Activated gamma-delta T cell (primary cell): ENCODE measurements at regions not wholly inside any gene's neighbourhood (a gene's known extent, or its start where the extent isn't known, plus 50 kb on each side); places are given as distances from the start of the nearest gene placed in this dataset.

Experiments
- DNase-seq: peaks from one replicate; lab custom pipeline; 2025; lab: John Stamatoyannopoulos, UW

DNA sequence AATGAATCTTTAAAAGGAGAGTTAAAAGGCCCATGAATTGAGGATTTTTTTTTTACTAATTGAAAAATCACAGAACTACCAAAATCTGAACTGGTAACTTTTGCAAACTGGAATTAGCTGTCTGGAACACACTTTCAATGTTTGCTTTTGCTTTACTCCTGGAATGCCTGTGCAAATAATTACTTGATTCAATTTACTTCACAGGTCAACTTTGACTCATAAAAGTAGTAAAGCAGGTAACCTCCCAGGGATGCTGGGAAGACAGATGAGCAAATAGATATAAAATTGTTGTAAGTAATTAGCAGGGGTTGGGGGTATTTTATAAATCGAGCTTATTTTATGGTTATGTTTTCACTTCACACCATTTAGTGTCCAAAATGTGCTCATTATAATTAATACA, 398.3 kb upstream of the HNRNPA3 start:
- no peak for DNase-seq

DNA sequence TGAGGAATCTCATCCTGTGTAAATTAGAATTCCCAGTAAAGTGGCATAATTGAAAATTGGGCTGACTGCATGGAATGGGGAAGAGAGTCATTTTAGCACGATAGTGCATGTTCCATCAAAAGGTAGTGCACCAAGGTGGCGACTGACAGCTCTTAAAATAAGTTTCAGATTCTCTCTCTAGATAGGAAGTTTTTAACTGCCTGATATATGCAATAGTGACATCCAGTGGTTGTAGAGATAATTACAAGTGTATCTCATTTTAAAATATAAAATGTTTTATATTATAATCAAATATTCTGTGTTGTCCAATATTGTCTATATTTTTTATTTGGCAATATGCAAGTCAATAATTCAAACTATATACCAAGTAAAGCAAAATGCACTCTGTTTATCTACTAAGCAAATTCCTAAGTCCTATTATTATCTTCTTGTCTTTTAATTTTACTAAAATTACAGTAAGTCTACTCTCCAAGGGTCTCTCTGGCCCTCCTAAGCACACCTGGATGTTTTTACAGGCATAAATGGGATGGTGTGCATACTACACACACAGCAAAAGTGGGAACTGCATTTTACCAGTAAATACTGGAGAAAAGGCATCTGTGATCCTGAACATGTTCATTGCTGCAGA, 397.7 kb upstream of the HNRNPA3 start:
- DNase-seq, result no peak

GRCh38 chr2:176817061-176817565, 395.5 kb upstream of the HNRNPA3 start:
- DNase-seq, result no peak

- no peak for DNase-seq
These were observed 394.5 kb upstream of the HNRNPA3 start for GRCh38 chr2:176818076-176818475.

GRCh38 chr2:176818617-176819016, 394.0 kb upstream of the HNRNPA3 start:
- DNase-seq, result no peak

- DNase-seq, result no peak
These were observed 393.3 kb upstream of the HNRNPA3 start for GRCh38 chr2:176819306-176819705.

DNA sequence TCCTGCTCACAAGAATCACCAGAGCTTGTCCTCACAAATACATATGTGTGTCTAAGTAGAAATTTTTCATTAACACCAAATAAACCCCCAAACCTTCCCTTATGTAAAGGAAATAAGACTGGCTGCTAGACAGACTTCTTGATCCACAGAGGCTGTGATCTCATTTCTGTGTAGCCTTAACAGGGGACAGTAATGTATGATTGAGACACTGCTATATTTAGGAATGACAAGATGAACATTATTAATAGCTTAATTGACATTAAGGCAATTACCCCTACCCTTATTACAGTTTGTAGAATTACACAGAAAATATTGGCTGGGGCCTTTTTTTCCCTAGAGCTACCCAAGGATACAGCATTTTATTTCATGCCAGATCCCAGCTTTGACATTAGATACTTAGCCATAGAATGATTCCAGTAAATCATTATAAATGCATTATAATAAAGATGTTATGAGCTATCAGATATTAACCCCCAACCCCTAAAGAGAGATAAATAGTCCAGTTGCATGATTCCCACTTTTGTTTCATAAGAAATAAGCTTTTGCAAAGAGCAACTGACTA, 392.1 kb upstream of the HNRNPA3 start:
- DNase-seq, result no peak

GRCh38 chr2:176821350-176821749, 391.2 kb upstream of the HNRNPA3 start:
- no peak for DNase-seq

GRCh38 chr2:176822060-176822459, 390.5 kb upstream of the HNRNPA3 start:
- DNase-seq, result no peak

- no peak for DNase-seq
These were observed 386.2 kb upstream of the HNRNPA3 start for GRCh38 chr2:176826356-176826755.

DNA sequence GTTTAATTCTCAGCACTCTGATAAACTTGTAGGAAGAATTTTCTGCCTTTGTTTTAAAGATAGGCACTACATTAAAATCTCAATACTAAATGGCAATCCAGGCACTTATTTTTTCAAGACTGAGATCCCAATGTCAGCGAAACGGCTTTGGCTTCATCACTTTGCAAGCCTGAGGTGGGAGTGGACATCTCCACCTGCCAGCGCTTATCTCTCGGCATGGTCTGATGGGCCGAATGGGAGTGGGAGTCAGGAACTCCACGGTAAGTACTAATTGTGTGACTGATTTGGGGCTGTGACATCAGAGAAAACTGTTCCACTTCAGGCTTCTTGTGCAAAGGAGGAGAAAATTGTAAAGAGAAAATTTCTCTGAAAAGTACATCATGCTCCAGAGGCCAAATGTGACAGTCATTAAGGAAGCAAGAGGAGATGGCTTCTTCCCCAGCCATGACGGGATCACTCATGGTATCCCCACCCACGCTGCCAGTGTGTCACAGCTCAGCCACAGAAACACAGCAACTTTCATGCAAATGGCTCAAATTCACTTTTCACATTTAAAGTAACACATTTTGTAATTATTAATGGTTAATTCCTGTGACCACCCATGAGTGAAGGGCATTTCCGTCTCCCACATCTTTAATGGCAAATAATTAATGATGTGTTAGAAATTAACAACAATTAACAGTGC, 385.5 kb upstream of the HNRNPA3 start:
- DNase-seq, result no peak

DNA sequence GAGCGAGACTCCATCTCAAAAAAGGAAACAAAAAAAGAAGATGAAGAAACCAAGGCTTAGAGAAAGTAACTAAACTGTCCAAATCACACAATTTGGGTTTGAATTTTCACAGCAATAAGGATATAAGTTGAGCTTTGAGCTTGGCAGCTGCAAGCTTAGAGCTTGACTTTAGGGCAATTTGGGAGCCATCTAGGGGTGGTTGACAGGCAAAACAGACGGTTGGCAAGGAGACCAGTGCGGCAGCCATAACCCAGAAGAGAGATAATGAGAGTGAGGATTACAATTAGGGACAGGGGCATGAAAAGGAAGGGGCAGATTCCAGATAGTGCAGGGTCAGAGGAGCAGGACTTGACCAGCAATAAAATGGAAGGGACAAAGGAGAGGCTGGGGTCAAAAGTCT, 382.2 kb upstream of the HNRNPA3 start:
- DNase-seq, result no peak

GRCh38 chr2:176832086-176832485, 380.5 kb upstream of the HNRNPA3 start:
- DNase-seq, result no peak

GRCh38 chr2:176833671-176834070, 378.9 kb upstream of the HNRNPA3 start:
- no peak for DNase-seq

DNA sequence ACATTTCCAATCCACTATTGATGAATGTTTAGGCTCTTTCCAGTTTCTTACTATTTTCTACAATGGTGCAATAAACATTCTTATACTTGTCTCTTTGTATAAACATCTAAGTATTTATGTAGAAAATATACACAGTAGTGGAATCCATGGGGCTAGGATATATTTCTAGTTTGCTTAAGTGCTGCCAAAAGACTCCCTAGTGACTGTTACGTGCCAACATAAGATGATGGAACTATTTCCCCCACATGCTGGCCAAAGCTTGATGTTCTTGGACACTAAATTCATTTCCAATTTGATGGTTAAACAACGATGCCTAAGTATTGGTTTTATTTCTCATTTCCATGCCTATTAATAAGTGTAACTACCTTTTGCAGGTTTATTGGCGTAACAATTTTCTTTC, 378.4 kb upstream of the HNRNPA3 start:
- no peak for DNase-seq

DNA sequence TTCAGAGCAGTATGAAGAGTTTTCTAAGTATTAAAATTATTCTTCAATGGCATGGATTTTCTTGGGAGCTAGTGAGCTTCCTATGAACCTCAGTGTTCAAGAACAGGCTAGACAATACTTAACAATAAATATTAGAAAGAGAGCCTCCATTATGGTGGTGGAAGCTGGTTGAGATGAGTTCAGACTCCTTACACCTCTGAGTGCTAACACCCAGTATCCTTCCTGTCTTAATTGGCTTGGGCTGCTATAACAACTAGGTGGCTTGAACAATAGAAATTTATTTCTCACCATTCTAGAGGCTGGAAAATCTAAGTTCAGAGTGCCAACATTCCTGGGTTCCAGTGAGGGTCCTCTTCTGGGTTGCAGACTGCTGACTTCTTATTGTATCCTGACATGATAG, 369.4 kb upstream of the HNRNPA3 start:
- DNase-seq, result no peak

- no peak for DNase-seq
These were observed 368.1 kb upstream of the HNRNPA3 start for GRCh38 chr2:176844461-176844860.

DNA sequence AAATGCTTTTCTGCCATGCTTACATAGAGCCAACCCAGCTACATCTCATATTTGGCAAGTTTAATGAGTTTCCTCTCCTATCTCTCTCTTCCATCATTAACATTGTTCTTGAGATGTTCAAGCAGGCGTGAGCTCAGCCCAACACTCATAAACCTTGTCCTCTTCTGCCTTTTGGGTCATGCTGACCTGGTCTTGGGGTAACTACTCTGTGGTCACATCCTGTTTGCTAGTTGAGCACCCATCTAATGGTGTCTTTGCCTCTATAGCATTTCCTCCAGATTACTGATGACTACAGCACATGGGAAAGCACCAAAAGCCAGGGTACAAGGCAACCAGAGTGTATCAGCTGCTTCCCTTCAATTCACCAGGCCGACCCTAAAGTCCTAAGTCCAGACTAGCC, 366.9 kb upstream of the HNRNPA3 start:
- no peak for DNase-seq

DNA sequence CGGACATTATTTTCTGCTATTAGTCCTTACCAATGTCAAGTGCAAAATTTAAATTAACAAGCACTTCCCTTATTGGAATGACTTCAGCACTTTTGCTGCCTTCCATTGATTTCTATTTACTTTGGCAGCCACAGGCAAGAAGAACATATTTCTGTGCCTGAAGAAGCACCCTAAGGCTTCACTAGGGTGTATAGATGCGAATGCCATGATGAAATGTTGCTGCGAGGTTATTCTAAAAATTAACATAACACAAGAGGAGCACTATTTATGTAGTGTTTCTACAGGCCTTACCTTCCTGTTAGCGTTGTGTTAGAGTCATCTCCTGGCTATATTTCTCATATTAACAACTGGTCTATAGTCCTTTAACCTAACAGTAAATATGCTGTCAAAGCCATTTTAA, 365.0 kb upstream of the HNRNPA3 start:
- no peak for DNase-seq

DNA sequence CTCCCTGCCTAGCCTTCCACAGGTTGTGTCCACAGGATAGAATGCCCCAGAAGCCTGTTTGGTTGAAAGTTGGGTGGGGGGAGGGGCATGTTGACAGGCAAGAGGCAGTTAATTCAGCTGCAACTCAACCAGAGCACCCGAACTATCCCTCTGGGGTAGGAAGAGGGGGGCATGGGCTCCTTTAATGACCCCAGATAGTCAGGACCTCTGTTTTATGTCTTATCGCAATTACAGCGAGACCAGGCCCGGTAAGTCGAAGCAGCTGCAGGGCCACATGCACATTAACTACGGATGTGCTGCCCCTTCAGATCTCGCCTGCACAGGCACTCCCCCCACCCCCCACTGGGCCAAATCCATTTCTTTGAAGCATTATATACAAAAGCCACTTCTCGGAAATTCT, 363.8 kb upstream of the HNRNPA3 start:
- no peak for DNase-seq

- no peak for DNase-seq
These were observed 361.2 kb upstream of the HNRNPA3 start for GRCh38 chr2:176851200-176851888.

GRCh38 chr2:176851889-176852483, 360.6 kb upstream of the HNRNPA3 start:
- DNase-seq, result no peak
